Smooth muscle cell (in vitro differentiated cells): ENCODE measurements at regions not wholly inside any gene's neighbourhood (a gene's known extent, or its start where the extent isn't known, plus 50 kb on each side); places are given as distances from the start of the nearest gene placed in this dataset.

Experiments
- DNase-seq: peaks from one replicate; lab custom pipeline; 2025; ENCODE audit not compliant: unreplicated experiment; lab: John Stamatoyannopoulos, UW
- H2AFZ ChIP-seq: fragments of 200-600 bp; sonication (generic); 2 replicates; pipeline ENCODE4 v1.6.0; 2016; ENCODE audit warnings: antibody characterized with exemption, low read depth, mild to moderate bottlenecking
- H3F3A ChIP-seq: fragments of 200-600 bp; sonication (generic); 2 replicates; pipeline ENCODE4 v1.6.0; 2017; ENCODE audit warnings: antibody characterized with exemption, low read depth
- H3K27ac ChIP-seq: fragments of 200-600 bp; sonication (generic); 2 replicates; pipeline ENCODE4 v1.5.1; 2016; ENCODE audit warnings: low read depth, mild to moderate bottlenecking
- H3K27me3 ChIP-seq: fragments of 200-600 bp; sonication (generic); 2 replicates; pipeline ENCODE4 v1.6.1; 2016; ENCODE audit warnings: low read depth, mild to moderate bottlenecking
- H3K36me3 ChIP-seq: fragments of 200-600 bp; sonication (generic); 2 replicates; pipeline ENCODE4 v1.5.1; 2016; ENCODE audit warnings: low read depth
- H3K4me1 ChIP-seq: fragments of 200-600 bp; sonication (generic); 2 replicates; pipeline ENCODE4 v1.5.1; 2016; ENCODE audit warnings: low read depth
- H3K4me2 ChIP-seq: fragments of 200-600 bp; sonication (generic); 2 replicates; pipeline ENCODE4 v1.6.0; 2016; ENCODE audit warnings: mild to moderate bottlenecking
- H3K4me3 ChIP-seq: fragments of 200-600 bp; sonication (generic); 2 replicates; pipeline ENCODE4 v1.5.1; 2016; ENCODE audit warnings: mild to moderate bottlenecking
- H3K79me2 ChIP-seq: fragments of 200-600 bp; sonication (generic); 2 replicates; pipeline ENCODE4 v1.6.0; 2016; ENCODE audit warnings: low read depth, mild to moderate bottlenecking
- H3K9ac ChIP-seq: fragments of 200-600 bp; sonication (generic); 2 replicates; pipeline ENCODE4 v1.6.0; 2016; ENCODE audit warnings: low read depth
- H3K9me3 ChIP-seq: fragments of 200-600 bp; sonication (generic); replicated peaks from 2 replicates; pipeline ENCODE4 v1.5.1; 2016; ENCODE audit warnings: low read depth
- H4K20me1 ChIP-seq: fragments of 200-600 bp; sonication (generic); 2 replicates; pipeline ENCODE4 v1.6.0; 2016; ENCODE audit warnings: low read depth
- WGBS: methylation state at CpG from one replicate; pipeline ENCODE4 v1.1.7; 2016; ENCODE audit warnings: low lambda C conversion rate; 5-methylcytosine and 5-hydroxymethylcytosine counted together
- TF ChIP-seq, protein P1 (sequence below): fragments of 200-600 bp; sonication (generic); IDR thresholded peaks from 2 replicates; pipeline ENCODE4 v1.5.1; 2017; ENCODE audit warnings: borderline replicate concordance, mild to moderate bottlenecking, antibody characterized with exemption; ENCODE audit not compliant: insufficient read depth, poor library complexity, severe bottlenecking

DNA sequence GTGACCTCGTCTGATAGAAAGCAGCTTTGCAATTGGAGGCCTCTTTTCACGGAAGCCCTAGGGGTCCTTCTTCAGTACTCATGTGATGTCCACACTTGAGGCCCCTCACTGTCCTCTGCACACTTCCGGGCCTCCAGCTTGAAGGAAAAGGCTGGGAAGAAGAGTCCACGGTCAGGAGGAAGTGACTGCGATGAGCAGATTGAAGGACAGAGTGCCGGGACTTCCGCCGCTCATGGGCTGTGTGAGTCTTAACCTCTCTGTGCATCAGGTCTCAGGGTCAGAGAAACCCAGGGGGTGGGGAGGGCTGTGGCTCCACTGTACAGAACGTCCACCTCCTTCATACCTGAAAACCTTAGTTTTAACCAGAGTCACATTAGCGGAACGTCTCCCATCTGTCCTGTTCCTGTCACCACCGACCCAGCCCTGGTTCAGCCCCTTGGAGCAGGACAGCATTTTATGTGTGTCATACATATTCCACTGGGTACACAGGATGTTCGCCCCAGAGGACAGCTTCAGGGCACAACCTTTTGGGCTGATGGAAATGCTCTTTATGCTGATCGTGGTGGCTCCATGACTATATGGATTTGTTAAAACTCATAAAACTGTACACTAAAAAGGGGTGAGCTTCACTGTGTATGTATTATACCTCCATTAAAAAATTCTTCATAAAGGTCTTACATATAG is 51.0 kb upstream of the SORCS2 start:
- no peaks in the 10 kb centered on the region for H3K36me3 ChIP-seq
- no peak overlapping the region for H3K27ac ChIP-seq
- H3K9me3 ChIP-seq: no peaks in the 10 kb centered on the region
- H2AFZ ChIP-seq: no peak overlapping the region
- no peaks in the 10 kb centered on the region for H4K20me1 ChIP-seq
- H3K9ac ChIP-seq: no peak overlapping the region
- no peak for DNase-seq
- no peaks in the 10 kb centered on the region for H3K79me2 ChIP-seq
- no peak overlapping the region for H3K4me2 ChIP-seq
- no peaks in the 10 kb centered on the region for H3F3A ChIP-seq
- TF ChIP-seq, protein P1, sequence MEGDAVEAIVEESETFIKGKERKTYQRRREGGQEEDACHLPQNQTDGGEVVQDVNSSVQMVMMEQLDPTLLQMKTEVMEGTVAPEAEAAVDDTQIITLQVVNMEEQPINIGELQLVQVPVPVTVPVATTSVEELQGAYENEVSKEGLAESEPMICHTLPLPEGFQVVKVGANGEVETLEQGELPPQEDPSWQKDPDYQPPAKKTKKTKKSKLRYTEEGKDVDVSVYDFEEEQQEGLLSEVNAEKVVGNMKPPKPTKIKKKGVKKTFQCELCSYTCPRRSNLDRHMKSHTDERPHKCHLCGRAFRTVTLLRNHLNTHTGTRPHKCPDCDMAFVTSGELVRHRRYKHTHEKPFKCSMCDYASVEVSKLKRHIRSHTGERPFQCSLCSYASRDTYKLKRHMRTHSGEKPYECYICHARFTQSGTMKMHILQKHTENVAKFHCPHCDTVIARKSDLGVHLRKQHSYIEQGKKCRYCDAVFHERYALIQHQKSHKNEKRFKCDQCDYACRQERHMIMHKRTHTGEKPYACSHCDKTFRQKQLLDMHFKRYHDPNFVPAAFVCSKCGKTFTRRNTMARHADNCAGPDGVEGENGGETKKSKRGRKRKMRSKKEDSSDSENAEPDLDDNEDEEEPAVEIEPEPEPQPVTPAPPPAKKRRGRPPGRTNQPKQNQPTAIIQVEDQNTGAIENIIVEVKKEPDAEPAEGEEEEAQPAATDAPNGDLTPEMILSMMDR: no peak
- WGBS: 89% methylated on average over 12 of the region's 14 CpGs
- no peaks in the 10 kb centered on the region for H3K4me1 ChIP-seq
- no peaks in the 10 kb centered on the region for H3K27me3 ChIP-seq
- H3K4me3 ChIP-seq: no peak overlapping the region

DNA sequence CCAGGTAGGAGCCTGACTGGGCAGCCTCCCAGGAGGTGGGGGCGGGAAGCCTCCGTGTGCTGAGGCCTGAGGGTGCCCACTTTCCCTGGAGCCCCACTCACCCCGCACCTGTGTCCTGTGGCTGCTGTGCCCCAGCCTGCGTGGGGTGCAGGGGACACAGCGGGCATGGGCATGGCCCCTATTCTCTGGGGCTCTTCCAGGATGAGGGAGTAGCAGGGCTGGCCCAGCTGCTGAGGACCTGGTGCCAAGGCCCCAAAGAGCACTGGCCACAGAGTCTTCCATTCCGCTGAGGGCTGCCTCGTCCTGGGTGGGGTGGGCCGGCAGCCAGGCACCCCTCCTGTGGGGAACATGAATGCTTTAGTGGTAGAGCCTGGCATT is 51.7 kb upstream of the SORCS2 start:
- no peaks in the 10 kb centered on the region for H4K20me1 ChIP-seq
- H3K4me2 ChIP-seq: no peak overlapping the region
- no peaks in the 10 kb centered on the region for H3F3A ChIP-seq
- 95% methylated on average over 8 of the region's 8 CpGs for WGBS
- H3K9ac ChIP-seq: no peak overlapping the region
- no peaks in the 10 kb centered on the region for H3K79me2 ChIP-seq
- no peak overlapping the region for H3K27ac ChIP-seq
- H3K9me3 ChIP-seq: no peaks in the 10 kb centered on the region
- H3K4me1 ChIP-seq: no peaks in the 10 kb centered on the region
- H3K36me3 ChIP-seq: no peaks in the 10 kb centered on the region
- DNase-seq: no peak
- H3K27me3 ChIP-seq: no peaks in the 10 kb centered on the region
- no peak overlapping the region for H2AFZ ChIP-seq
- TF ChIP-seq, protein P1: no peak
- H3K4me3 ChIP-seq: no peak overlapping the region

DNA sequence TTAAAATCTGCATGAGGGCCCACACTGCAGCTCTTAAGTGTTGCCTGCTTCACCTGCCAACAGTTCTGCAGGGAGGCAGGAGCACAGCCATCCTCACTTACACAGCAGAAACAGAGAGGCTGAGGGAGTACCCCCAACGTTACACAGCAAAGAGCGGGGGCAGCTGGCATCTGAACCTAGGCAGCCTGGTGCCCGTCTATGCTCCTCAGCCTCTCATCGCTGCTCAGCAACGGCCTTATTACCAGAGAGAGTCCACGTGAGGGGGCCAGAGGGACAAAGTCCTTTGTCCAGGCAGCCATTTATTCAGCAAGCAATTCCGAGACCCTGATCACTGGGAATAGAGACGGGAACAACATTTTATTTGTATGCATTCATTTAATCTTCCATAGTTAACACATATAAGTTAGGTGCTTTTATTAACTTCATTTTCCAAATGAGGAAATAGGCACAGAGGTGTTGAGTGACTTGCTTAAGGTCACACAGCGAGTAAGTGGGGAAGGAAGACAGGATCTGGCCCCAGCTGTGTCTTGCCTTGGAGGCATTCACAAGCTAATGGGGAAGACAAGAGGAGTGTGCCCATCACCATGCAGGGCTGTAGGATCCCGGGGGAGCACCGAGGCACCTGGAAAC is 52.2 kb upstream of the SORCS2 start:
- Histone ChIP-seq H4K20me1 (no peaks in the 10 kb centered on the region), H2AFZ (no peak overlapping the region), H3K4me2 (no peak overlapping the region), H3F3A (no peaks in the 10 kb centered on the region), H3K4me1 (no peaks in the 10 kb centered on the region), H3K27me3 (no peaks in the 10 kb centered on the region), H3K9ac (no peak overlapping the region), H3K9me3 (no peaks in the 10 kb centered on the region), H3K27ac (no peak overlapping the region), H3K79me2 (no peaks in the 10 kb centered on the region), H3K4me3 (no peak overlapping the region), H3K36me3 (no peaks in the 10 kb centered on the region)
- 84% methylated on average over 11 of the region's 11 CpGs for WGBS
- TF ChIP-seq, protein P1: no peak
- DNase-seq: no peak
